NCI-H1417 (cell line): ENCODE measurements at regions not wholly inside any gene's neighbourhood (a gene's known extent, or its start where the extent isn't known, plus 50 kb on each side); places are given as distances from the start of the nearest gene placed in this dataset.
"Not testable (repeated sequence)": the region's sequence is repeated elsewhere in the genome, so short reads cannot be mapped to it uniquely, and the experiment has no call there.

ENCODE experiments used
- DNase-seq, 3 experiments: peaks; one replicate each; lab custom pipeline; 2025; lab: John Stamatoyannopoulos, UW

DNA sequence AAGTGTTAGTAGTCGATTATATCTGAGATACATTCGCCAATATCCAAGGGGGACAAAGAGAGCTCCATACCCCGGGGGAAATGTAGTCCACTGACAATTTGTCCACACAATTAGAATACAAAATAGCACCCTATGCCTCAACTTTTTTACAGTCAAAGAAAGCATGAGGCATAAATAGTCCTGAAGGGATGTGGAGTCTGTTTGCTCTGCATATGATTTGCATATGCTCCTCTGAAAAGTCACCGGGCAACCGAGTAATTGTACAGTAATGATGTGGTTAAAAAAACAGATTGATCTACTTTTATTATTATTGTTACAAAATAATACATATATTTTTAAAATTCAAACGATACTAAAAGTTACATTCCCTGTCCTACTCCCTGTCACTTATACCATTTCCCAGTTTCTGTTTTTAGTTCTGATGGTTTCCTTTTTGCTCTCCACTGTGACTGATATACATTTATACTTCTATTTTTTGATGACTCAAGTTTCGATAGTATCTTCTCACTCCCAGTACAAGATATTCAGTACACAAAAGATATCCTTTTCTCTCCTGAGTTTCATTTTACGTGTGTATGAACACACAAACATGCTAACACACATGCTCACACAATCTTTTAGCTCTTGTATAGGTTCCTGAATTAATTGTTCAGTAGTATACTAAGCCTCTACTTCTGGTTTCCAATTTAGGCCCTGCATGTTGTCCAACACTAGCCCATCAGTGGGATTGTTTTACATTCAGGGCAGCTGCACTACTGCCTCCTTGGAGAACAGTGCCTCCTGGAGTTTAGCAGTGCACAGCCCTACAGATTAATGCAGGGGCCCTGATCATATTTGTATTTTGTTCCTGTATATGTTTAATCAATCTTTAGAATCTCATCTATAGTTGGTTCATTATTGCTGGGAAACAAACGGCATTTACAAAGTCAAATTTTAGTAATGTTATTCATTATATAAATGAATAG lies 130.9 kb downstream of the TES start:
- DNase-seq = no peak

DNA sequence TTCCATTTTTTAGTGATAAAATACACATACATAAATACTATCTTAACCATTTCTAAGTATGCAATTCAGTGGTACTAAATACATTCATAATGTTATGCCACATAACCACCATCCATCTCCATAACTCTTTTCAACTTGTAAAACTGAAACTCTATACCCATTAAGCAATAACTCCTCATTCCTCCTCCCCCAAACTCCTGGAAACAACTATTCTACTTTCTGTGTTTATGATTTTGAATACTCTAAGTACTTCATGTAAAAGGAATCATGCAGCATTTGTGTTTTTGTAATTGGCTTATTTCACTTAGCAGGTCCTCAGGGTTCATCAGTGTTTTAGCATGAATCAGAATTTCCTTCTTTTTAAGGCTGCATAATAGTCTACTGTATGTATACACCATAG lies 131.8 kb downstream of the TES start:
- no peak for DNase-seq

DNA sequence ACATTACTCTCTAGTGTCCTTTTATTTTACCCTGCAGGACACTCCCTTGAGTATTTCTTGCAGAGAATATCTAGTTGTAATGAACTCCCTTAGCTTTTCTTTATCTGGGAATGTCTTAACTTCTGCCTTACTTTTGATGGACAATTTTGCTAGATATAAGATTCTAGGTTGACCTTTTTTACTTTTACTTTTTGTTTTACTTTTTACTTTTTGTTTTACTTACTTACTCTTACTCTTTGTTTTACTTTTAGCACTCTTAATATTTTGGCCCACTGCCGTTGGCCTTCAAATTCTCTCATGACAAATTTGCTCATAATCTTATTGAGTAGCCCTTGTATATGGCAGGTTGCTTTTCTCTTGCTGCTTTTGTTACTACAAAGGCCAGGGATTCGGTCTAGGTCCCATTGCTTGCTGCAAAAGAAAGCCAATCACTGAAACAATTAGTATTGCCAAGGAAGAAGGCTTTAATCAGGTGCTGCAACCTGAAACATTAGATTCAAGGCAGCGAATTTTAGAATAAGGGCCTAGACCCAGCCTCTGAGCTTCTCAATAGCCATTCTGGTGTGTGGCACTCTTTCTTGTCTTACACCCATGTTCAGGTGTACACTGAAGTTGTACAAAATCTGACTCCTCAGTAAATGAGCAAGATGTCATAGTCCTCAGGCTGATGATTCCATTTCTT lies 137.0 kb downstream of the TES start:
- DNase-seq = no peak

DNA sequence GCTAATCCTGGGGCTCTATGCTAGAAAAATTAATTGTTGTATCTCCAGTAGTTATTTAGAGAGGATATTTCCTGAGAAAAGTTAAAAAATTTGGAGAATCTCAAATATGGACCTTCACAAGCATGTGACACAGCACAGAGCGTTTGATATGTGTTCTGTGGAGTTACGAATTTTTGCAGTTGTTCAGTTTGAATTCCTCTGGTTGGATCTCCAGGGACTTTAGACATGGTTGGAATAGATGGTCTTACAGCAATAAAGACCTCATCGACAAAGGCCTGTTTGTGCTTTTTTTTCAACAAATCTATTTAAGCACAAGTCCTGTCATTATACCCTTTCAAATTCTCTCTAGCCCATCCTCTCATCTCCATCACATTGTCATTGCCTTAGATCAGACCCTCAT lies 138.0 kb downstream of the TES start:
- DNase-seq = no peak

DNA sequence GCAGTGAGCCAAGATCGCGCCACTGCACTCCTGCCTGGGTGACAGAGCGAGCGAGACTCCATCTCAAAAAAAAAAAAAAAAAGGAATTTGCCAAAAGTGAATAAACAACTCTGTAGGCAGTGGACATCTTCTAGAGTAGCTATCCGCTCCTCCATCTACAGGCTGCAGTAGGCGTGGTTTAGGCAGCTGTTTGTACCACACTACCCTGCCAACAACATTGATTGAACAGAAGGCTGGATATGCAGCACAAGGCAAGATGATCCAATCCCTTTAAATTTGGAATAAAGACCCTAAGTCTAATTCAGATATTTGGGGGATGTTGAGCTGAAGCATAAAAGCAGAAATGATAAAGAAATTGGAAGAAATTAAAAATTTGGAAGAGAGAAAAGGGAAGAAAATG lies 141.6 kb downstream of the TES start:
- DNase-seq = no peak

DNA sequence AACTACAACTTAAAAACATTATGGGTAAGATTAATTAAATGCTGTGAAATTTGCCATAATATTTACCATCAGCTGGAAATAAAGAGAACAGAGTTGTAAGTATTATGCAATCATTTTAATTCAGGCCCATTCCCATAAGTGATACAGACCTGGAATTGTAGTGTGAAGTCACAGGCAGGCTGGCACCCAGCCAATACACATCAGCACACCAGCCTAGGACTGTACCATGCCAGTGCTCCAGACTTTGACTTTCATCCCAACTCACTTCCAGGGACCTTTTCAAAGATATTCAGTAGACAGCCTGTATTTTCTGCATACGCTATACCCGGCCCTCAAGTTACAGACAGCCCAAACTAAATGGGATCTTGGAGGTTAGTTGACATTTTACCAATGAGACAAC lies 143.3 kb downstream of the TES start:
- DNase-seq = no peak

DNA sequence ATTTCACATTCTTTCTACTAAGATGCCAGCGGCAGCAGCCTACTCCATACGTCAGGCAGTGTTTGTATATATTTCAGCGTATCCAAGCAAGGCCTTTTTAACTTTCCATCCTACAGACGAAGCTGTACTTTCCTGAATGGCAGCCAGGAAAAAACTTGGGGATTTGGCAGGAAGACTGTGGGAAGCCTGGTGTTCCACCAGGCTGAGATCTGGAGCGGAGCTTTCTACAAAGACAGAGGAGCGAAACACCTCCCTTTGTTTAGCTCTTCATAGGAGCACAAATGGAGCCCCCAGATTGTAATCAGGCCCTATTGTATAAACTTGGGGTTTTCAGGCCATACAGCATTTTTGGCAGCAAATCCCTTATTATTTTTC lies 143.8 kb downstream of the TES start:
- DNase-seq = no peak

DNA sequence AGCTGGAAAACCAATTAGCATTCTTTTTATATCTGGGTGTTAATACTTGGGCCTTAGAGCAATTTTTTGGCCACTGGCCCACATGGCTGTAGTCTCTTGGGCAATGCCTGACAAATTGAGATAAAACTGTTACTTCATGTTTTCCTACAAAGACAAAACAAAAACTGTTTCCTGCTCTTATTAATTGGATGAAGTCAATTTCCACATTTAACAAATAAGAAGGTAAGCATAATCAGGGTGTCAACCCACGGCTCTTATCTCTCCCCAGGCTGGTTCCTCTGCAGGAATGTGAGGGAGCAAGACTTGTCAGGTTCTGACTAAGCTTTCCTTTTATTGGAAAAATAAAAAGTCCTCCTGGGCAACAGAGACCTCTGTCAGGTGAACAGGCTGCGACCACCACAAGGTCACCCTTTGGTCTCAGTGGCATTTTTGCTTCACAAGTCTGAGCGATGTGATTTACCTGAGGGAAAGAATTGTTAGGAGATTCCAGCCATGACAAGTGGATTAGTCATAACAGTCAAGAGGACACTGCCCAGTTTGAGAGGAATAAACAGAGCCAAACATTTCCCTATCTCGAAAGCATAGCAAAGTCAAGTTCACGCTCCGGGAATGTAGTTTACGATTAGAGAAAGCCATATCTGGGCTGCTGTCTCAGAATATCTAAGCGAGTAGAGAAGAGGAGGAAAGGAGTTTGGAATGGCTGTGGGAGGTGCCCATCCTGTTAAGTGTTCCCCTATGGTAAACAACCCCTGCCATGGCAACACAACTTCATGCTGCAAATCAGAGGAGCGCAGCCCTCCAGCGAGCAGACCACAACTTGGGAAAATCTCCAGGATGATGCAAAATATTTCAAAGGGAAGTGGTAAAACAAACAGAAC lies 144.4 kb downstream of the TES start:
- peak in 2 of 3 experiments; percentile 25 to 54 for DNase-seq

DNA sequence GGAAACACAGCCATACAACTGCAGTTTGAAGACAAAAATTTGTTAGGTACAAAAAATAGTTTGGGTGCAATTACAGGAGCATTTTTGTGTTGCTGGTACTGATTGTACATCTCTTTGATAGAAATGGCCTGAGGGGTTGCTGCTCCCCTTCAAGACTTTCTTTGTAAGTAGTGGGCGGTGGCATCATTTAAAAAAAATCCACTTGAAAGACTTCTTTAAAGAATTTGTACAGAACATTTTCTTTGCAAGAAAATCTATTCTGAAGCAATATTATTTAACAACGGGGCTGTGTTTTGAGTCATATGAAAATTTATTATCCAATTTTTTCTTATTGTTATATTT lies 144.1 kb upstream of the CAV2 start:
- no peak for DNase-seq

DNA sequence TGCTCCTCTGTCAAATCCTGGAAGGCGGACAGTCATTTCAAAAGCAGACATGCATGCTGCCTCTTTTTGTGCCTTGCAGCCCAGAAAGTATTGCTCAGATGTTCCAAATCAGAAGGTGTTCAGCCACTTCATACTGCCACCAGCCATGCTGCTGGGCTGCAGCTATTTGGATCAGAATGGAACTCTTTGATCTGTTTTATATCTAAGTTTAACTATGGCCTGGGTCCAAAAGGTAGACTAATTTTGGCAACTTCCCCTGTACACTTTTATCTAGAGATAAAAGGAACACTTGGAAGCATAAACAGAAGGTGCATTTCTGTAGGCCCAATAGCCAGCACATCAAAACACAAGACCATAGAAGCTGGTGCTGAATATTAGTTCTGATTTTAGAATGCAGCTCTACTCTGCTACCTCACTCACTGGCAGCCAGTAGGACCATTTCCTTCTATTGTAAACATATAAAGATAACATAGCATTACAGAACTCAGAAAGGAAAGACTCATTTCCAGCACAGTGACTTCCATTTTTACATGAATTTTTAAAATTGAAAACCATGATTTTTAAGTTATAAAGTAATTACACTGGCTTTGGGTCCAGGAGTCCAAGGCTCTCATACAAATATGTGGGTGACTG lies 143.1 kb upstream of the CAV2 start:
- no peak for DNase-seq

DNA sequence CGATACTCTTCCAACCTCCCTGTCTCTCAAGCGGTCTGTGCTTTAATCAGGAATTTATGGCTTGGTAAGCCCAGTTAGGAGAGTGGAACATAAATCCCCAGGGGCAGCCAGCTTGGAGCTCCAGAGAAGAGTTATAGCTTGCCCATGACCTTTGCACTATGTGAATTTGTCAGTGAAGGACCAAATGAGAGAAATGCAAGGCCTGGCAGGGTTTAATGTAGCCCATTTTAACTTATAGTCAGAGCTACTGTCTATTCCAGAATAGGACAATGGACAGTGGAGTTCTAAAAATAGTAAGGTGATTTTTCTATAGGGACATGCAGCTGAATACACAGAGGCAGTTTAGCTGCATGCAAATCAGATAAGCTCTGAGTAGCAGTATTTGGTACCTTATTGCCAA lies 142.6 kb upstream of the CAV2 start:
- peak in 1 of 3 experiments; percentile 17 for DNase-seq

DNA sequence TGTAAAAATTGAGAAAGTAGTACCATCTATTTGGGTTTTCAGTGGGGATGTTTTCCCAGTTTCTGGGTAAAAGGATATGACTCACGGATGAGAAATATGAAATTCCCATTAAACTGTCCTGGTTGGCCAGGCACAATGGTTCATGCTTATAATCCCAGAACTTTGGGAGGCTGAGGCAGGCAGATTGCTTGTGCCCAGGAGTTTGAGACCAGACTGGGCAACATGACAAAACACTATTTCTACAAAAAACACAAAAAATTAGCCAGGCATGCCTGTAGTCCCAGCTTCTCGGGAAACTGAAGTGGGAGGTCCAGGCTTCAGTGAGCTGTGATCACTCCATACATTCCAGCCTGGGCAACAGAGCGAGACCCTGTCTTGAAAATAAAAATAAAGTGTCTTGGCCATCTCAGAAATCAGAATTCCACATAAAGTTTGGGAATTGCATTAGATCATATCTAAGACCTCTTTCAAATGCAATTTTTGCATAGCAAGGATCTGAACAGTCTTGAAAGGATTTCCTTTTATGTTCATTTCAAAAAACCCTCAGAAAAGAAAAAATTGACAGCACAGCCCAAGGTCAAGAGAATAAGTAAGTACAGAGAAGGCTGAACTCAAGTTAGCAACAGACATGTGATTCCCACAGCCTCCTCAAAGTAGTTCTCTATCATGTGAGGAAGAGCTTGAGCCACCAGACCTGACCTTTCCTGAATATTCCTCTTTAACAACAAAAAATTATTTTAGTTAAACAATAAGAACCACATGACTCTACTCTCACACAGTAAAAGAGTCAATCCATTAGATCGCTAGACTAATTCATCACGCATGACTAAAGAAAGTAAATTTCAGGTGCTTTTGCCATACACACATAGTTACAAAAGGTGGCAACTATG lies 141.5 kb upstream of the CAV2 start:
- DNase-seq = no peak

DNA sequence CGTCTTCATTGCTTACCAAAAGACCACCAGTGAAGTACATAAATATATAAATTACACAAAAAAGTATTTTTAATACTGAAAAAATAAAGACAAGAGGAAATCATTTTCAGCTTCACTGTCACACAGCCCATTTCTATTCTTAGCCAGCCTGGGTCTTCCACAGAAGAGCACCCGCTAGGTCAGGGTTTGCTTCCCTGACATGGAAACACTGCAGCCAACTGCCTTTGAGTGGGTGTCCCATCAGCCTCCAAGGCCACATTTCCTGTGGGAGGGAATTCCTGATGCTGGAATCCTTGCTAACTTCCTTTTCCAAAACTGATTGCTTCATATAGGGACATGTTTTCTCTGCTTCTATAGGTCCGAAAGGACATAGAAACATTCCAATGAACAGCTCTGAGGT lies 137.8 kb upstream of the CAV2 start:
- DNase-seq = no peak

DNA sequence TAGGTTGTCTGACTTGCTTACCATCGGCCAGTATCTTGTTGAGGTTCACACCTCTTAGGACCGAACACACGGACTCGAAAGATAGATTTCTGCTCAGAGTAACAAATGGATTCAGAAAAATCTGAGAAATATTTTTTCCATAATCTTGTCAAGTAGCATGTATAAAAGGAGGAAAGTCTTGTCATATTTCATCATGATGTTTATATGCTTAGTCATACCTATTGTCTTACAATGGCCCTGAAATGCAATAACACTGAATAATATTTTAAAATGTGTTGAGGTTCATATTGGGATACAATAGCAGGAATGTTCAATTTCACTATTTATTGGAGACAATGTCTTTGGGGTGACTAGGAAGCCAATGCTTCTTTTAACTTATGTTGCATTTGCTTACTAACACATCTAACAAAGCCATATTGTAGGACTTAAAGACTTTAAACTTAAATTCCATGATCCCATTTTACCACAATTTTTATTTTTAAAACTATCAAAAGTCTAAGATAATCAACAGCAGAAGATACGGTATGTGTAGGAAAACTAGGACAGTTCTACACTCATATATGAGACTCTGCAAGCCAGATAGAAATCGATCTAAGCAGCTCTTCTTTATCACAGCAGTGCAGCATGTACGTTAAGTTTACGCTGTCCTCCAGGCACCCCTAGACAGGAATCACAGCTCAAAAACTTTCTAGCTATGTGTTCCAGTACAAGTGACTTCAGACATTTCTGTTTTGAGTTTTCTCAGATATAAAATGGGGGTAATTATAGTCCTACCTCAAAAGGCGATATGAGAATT lies 135.7 kb upstream of the CAV2 start:
- DNase-seq = no peak

DNA sequence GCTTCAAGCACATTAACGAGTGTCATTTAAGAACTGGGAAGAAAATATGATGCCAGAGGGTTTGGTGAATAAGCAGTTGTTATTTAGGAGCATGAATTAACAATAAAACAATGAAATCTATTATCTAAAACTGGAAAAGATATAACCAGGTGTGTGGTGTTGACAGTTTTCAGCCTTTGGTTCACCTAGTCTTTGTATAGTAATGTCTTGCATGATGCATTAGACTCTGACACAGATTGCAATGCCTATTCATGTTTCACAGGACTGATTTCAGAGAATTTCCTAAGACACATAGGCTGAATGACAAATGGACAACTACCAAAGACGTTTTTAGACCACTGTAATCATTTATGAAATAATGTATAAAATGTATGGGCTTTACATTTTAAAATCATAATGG lies 135.1 kb upstream of the CAV2 start:
- DNase-seq = no peak

DNA sequence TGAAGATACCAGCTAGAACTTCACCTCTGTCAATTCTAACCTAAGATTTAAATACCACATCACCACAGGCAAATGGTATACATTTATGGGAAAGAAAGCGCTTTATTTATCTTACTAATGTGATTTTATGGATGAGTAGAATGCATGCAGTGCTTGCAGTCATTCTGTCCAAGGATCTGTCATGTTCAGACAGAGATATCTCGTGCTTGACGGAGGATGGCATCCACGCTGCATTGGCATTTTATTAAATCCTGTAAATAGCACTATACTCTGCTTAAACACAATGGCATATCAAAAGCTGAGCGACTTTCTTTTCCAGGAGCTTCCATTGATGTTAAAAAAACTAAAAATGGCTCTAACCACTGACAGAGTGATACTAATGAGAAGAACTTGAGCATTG lies 133.7 kb upstream of the CAV2 start:
- no peak for DNase-seq

DNA sequence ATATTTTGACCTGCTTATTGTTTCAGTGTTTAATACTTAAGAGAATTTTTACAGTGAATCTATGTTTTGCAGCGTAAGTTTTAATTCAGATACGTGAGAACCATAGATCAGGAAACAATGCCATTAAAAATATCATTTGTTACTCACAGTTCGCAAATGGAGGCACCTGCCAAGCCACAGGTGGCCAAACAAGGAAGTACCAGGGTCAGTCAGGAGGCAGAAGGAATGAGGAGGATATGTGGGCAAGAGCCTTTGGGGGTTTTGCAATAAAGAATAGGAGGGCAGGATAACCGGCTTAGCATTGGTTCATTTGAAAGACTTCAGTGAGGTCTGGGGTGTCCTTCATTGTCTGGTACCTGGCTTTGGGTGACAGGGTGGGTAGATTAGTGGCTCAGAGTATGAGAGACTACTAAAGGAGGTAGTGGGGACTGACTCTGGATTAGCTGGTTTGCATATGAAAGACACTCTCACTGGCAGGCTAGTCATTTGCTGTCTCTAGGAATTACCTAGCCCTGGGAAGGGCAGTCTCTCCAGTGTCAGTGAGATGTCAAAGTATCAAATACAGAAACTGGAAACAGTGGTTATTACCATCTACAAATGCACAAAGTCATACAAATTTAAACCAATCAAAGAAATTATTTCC lies 132.2 kb upstream of the CAV2 start:
- DNase-seq = no peak

DNA sequence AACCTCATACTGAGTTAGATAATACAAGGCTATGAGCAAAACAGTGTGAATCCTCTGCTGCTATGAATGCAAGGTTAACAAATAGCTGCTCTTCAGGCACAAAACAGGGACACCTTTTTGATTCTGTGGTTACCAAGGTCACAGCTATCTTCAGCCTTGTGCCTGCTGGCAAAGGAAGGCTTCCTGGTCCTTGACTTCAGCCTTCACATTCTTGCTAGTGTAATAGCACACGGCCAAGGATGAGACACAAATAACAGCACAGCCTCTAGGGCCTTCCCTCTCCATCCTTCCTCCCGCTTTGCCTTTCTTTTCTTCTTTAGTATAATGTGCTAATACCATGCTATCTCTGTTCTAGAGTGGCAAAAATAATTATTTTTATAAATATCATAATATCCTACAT lies 130.6 kb upstream of the CAV2 start:
- no peak for DNase-seq

DNA sequence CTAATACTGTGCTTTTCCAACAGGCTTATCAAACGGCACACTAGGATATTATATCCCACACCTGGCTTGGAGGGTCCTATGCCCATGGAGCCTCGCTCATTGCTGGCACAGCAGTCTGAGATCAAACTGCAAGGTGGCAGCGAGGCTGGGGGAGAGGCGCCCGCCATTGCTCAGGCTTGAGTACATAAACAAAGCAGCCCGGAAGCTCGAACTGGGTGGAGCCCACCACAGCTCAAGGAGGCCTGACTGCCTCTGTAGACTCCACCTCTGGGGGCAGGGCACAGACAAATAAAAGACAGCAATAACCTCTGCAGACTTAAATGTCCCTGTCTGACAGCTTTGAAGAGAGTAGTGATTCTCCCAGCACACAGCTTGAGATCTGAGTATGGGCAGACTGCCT lies 128.0 kb upstream of the CAV2 start:
- DNase-seq = not testable (repeated sequence)

DNA sequence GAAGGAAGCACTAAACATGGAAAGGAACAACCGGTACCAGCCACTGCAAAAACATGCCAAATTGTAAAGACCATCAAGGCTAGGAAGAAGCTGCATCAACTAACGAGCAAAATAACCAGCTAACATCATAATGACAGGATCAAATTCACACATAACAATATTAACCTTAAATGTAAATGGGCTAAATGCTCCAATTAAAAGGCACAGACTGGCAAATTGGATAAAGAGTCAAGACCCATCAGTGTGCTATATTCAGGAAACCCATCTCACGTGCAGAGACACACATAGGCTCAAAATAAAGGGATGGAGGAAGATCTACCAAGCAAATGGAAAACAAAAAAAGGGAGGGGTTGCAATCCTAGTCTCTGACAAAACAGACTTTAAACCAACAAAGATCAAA lies 126.3 kb upstream of the CAV2 start:
- DNase-seq = not testable (repeated sequence)
